ENCODE measurements at regions not wholly inside any gene's neighbourhood (a gene's known extent, or its start where the extent isn't known, plus 50 kb on each side); places are given as distances from the start of the nearest gene placed in this dataset.
"Not testable (repeated sequence)": the region's sequence is repeated elsewhere in the genome, so short reads cannot be mapped to it uniquely, and the experiment has no call there.

DNA sequence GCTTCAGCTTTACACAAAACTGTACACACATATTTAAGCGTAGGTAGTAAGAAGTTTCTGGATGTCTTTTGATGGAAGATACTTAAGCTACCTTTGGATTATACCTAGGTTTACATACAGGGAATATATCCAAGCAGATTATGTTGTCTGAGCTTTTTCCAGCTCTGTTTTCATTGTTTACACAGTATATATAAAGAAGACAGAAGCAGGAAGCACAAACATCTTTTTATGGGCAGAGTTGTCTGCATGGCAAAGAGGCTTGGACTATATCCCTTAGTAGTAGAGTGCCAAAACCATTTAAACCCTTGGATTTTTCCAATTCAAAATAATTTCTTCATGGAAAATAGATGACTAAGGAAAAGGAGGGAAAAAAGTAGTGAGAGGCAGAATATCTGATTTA is 329.4 kb upstream of the AGA start:
- DNase-seq (ENCODE audit: low read depth): no peak
- H3K4me3 ChIP-seq (ENCODE audit: low read depth, low read length): no peak overlapping the region

GRCh38 chr4:177778623-177779022 is 336.4 kb upstream of the AGA start:
- H3K4me3 ChIP-seq (ENCODE audit: low read depth, low read length): no peak overlapping the region
- DNase-seq (ENCODE audit: low read depth): no peak

GRCh38 chr4:177785000-177785399 is 342.8 kb upstream of the AGA start:
- no peak for DNase-seq (ENCODE audit: low read depth)

DNA sequence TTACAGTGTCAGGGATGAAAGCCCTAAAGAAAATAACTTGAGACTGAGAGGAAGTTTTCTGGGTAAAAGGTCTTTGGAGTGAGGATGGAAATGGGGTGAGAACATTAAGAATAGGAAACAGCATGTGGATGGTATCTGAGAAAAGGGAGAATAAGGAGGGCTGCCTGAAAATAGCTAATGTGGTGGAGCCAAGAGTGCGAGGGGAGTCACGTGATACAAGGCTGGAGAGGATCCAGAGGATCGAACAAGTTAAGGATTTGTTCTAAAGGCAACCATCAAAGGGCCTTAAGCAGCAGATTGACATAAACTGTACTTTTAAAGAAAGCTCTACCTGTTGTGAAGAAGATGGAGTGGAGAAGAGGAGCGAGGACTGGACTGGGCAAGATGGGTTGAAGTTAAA is 347.4 kb upstream of the AGA start:
- no peak for DNase-seq (ENCODE audit: low read depth)
- no peak overlapping the region for H3K4me3 ChIP-seq (ENCODE audit: low read depth, low read length)

More at GRCh38 chr4:177785000-177785399, 342.8 kb upstream of the AGA start:
- no peak overlapping the region for H3K4me3 ChIP-seq (ENCODE audit: low read depth, low read length)

DNA sequence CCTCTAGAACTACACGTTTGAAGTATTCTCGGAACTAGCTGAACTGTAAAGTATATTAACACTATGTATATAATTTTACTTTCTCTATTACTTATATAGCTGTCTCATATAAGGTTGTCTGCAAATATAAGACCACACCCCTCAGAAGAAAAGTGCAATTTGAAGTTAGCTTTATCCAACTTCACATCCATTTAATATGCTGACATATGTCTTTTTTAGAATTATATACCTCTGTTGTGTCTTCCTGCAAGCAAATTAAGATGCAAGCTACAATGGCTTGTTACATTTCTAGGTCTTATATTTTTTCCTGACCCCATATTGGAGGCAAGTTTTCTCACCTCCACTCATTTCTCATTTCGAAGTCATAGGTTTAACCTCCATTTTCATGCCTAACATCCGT is 349.0 kb upstream of the AGA start:
- no peak overlapping the region for H3K4me3 ChIP-seq (ENCODE audit: low read depth, low read length)
- no peak for DNase-seq (ENCODE audit: low read depth)

DNA sequence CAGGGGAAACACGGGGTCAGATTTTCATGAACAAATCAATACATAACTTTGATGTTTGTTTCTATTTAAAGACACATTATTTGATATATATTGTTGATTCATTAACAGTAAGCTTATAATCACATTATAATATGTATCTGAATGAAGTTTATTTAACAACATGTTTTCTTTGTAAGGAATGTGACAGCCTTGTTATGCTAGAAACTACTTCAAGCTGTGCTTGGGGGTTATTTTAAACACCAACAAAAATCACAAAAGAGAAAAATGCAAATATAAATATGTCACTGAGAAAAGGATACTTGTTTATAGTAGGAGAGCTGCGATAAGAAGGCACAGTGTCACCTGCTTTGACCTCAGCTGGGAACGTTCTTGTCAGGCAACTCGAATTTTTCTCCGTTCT is 354.6 kb upstream of the AGA start:
- no peak overlapping the region for H3K4me3 ChIP-seq (ENCODE audit: low read depth, low read length)
- DNase-seq (ENCODE audit: low read depth): no peak

DNA sequence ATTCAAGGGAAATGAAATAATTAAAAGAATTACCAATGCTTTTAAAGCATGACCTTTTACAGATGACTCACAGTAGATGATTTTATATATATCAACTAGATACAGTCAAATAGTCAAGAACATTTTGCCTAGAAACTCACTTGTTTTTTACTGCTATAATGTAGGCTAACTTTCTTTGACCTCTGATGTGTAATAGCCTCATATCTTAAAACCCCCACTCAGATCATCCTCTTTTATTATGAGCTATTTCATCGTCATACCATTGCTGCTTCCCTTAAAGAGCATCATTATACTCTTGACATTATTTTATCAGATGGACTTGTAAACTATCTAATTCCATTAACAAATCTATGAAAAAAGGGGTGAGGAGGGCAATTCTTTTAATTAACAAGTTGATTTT is 355.9 kb upstream of the AGA start:
- no peak for DNase-seq (ENCODE audit: low read depth)

GRCh38 chr4:177802162-177802561 is 359.9 kb upstream of the AGA start:
- no peak overlapping the region for H3K4me3 ChIP-seq (ENCODE audit: low read depth, low read length)
- no peak for DNase-seq (ENCODE audit: low read depth)

More for the DNA sequence above, 355.9 kb upstream of the AGA start:
- H3K4me3 ChIP-seq (ENCODE audit: low read depth, low read length): no peak overlapping the region

DNA sequence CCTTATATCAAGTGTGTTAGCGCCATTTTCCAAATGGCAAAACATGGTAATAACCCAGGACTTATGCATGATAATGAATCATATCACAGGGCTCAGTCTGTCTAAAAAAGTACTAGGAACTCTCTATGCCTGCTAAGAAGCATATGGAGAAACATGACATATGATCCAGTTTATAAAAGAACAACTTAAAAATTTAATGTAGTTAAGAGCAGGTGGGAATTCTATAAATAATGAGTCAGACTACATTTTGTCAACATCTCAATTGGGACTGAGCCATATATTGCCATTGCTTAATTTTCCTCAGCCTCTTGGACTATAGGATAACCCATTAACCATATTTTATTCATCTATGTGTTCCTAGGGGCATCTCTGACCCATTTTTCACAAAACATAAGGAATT is 360.4 kb upstream of the AGA start:
- H3K4me3 ChIP-seq (ENCODE audit: low read depth, low read length): no peak overlapping the region
- no peak for DNase-seq (ENCODE audit: low read depth)

DNA sequence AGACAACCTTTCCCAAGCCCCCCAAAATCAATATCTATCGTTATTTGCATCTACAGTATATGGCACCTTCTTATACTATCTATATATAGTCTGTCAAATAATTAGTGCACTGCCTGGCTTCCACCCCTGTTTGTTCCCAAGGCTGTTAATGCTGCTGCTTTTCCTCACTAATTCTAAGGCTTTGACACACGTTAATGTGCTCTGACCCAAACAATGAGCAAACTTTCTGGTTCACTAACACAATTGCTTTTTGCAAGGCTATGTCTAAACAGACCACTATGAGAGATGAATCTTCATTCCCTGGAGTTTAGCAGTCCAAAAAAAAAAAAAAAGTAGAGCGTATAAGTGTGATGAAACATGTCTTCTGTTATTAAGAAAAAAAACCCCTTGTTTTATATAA is 360.9 kb upstream of the AGA start:
- DNase-seq (ENCODE audit: low read depth): no peak
- no peak overlapping the region for H3K4me3 ChIP-seq (ENCODE audit: low read depth, low read length)

GRCh38 chr4:177809791-177810190 is 367.6 kb upstream of the AGA start:
- H3K4me3 ChIP-seq (ENCODE audit: low read depth, low read length): no peak overlapping the region

GRCh38 chr4:177810220-177810619 is 368.0 kb upstream of the AGA start:
- H3K4me3 ChIP-seq (ENCODE audit: low read depth, low read length): no peak overlapping the region
- no peak for DNase-seq (ENCODE audit: low read depth)

More at GRCh38 chr4:177809791-177810190, 367.6 kb upstream of the AGA start:
- no peak for DNase-seq (ENCODE audit: low read depth)

- H3K4me3 ChIP-seq (ENCODE audit: low read depth, low read length); DNase-seq (ENCODE audit: low read depth): not testable (repeated sequence)
Measured at GRCh38 chr4:177818392-177818791, 376.2 kb upstream of the AGA start.

DNA sequence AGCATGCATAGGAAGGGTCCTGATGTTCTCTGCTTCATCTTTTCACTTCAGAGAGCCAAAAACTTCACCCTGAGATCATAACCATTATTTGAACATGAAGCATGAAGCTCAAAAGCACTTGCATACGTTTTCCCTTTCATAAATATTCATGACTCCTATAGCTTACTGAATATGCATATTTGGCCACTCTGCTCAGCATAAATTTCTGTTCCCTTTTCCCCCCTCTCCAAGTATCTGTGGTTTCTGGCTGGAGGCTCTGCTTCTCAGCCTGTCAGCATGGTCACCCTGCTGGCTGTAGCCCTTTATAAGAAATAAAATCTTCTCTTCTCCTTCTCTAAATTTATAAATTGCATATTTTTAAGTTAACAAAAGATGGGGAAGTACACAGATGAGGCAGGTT is 384.7 kb upstream of the AGA start:
- DNase-seq (ENCODE audit: low read depth): no peak
- no peak overlapping the region for H3K4me3 ChIP-seq (ENCODE audit: low read depth, low read length)

DNA sequence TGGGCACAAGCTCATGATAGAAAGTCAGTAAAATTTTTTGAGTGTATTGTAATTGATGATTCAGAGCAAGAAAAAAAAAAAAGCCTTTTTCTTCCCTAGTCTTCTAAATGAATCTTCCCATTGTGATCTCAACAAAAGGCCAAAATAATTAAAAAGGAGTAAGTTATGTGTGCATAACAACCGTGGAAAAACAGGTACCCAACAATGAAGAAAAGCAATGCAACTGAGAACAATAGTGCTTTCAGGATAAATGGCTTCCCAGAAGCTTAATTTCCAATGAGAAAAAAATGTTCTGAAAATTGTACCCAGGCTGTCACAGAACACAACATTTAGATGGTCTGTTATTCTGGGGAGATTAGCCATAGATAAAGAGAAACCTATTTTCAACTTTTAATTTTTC is 399.0 kb upstream of the AGA start:
- no peak overlapping the region for H3K4me3 ChIP-seq (ENCODE audit: low read depth, low read length)
- no peak for DNase-seq (ENCODE audit: low read depth)

DNA sequence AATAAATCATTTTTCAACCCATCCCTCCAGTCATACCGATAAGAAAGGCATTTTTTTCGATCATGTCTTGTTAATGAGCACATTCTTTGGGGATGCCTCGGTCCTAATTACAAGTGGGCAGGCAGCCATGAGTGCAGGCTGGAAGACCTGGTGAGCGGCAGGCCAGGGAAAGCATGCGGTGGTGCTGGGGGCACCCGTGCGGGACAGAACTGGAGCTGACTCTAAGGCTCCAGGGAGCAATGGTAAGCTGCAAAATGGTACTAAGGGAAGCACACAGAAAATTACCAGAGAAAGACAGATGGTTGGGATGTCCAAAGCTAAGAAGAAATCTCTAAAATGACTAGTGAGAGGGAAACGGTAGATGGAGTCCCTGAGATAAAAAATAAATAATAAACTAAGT is 411.0 kb upstream of the AGA start:
- DNase-seq (ENCODE audit: low read depth): no peak
- no peak overlapping the region for H3K4me3 ChIP-seq (ENCODE audit: low read depth, low read length)

DNA sequence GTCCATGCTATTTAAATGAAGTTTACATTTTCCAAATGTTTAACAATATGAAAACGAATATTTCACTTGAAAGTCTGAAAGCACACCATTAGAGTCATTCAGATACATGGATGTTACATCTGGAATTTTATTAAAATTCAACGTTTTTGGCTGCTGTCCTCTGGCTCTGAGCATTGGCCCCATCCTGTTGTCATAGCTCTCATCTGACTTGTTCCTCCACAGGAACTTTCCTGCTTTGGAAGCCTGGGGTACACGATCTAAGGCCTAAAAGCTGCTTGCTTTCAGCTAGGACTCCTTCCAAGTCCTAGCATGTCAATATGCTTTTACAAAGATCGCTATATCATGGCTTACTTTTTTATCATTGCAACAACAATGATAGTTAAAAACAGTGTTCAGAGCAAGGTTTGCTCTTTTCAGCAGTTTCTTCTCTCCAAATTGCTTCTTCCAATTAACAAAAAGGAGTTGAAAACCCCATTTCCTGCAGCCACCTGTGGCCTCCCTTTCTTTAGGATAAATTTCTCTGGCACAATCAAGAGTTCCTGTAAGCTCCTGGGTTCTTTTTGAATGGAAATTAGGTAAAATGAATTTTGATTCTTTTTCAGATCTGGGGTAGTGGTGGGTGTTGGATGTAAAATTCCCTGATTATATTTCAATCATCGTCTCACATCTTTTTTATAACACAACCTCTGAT is 413.4 kb upstream of the AGA start:
- no peak for DNase-seq (ENCODE audit: low read depth)

DNA sequence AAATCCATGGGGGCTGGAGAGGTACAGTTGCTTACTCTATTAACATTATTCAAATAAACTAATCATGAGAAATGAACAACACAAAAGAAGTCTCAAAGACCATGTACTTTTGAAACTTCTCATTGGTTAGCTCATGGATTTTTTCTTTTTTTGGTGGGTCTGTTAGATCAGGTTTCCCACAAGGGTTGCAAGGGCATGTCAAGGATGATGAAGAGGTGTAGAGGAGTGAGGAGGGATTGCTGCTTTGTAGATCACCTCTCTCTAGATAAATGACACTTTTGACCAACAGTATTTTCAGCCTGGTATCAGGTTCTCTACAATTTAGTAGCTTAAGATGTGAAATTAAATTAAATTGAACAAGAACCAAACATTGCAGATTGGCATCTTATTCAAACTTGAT is 417.9 kb upstream of the AGA start:
- no peak overlapping the region for H3K4me3 ChIP-seq (ENCODE audit: low read depth, low read length)
- DNase-seq (ENCODE audit: low read depth): no peak

More for the DNA sequence above, 413.4 kb upstream of the AGA start:
- H3K4me3 ChIP-seq (ENCODE audit: low read depth, low read length): no peak overlapping the region

DNA sequence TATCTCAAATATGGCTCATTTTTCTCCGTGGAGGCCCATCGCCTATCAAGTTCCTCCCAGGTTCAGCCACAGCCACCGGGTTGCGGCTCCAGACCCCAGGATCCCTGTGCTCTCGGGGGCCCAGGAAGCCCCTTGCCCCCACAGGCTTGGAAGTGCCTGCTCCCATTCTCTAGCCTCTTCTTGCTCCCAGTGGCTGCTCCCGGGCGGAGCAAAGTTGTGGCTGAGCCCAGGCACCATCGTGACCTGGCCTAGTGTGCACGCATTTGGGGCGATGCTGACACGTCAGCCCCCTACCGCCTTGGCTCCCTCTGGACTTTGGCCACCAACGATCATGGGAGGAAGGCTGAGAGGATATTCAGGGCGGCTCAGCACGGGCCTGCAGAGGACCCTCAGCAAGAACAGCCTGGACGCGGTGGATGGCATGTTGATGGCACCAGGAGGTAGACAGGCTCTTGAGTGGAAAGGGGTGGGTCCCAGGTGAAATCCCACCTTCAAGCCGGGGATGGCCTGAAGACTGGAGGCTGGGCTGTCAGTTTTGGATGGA is 419.4 kb upstream of the AGA start:
- no peak for DNase-seq (ENCODE audit: low read depth)
- no peak overlapping the region for H3K4me3 ChIP-seq (ENCODE audit: low read depth, low read length)

GRCh38 chr4:177862541-177863176 is 420.4 kb upstream of the AGA start:
- no peak overlapping the region for H3K4me3 ChIP-seq (ENCODE audit: low read depth, low read length)
- DNase-seq (ENCODE audit: low read depth): no peak

DNA sequence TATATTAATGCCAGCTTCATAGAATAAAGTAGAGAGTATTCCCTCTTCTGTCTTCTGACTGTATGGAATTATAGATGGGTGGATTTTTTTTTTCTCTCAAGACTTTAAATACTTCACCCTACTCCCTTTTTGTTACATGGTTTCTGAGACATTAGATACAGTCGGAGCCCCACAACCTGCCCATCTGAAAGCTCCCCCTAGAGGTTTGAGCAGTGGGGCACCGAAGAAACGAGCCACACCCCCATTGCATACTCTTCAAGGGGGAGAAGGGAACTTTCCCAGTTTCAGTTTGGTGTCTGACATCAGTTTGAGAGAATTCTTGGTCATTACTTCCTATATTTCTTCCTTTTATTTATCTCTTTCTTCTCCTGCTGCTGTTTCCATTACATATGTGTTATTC is 437.6 kb upstream of the AGA start:
- no peak for DNase-seq (ENCODE audit: low read depth)
- no peak overlapping the region for H3K4me3 ChIP-seq (ENCODE audit: low read depth, low read length)

Data from skeletal muscle cell (primary cell).